GM13977 (cell line): ENCODE measurements at regions not wholly inside any gene's neighbourhood (a gene's known extent, or its start where the extent isn't known, plus 50 kb on each side); places are given as distances from the start of the nearest gene placed in this dataset.

ENCODE experiments used
- DNase-seq: peaks from one replicate; pipeline ENCODE4 v3.0.0; 2012; ENCODE audit warnings: low spot score
- CTCF ChIP-seq: IDR thresholded peaks from 2 replicates; pipeline ENCODE4 v1.5.1; 2012; ENCODE audit warnings: mild to moderate bottlenecking, control low read depth; ENCODE audit not compliant: insufficient read depth; ENCODE audit errors: extremely low read depth, missing control alignments
- in situ Hi-C: fragments of 300-500 bp; cut with MboI; formaldehyde crosslinking; loops from one replicate; pipeline ENCODE4 v1.12.0; 2022; ENCODE audit warnings: low sequenced_read_pairs, low pct_unique_long_range_greater_than_20kb, mixed read lengths, inconsistent platforms; ENCODE audit not compliant: unreplicated experiment

GRCh38 chr10:31702005-31702404 is 226.6 kb downstream of the ARHGAP12 start:
- DNase-seq = no peak
- no peak for TF ChIP-seq CTCF
- in situ Hi-C loops = no loop called here

GRCh38 chr10:31701546-31701945 is 227.1 kb downstream of the ARHGAP12 start:
- no peak for DNase-seq
- in situ Hi-C loops = no loop called here
- TF ChIP-seq CTCF = no peak

GRCh38 chr10:31700181-31700611 is 228.4 kb downstream of the ARHGAP12 start:
- DNase-seq = no peak
- TF ChIP-seq CTCF = no peak
- in situ Hi-C loops = no loop called here

- in situ Hi-C loops = no loop called here
- DNase-seq = no peak
- no peak for TF ChIP-seq CTCF
Measured at GRCh38 chr10:31698181-31698830, 230.3 kb downstream of the ARHGAP12 start.

GRCh38 chr10:31697271-31698180 is 231.1 kb downstream of the ARHGAP12 start:
- in situ Hi-C loops = no loop called here
- DNase-seq = no peak

More at GRCh38 chr10:31697271-31698180, 231.1 kb downstream of the ARHGAP12 start:
- TF ChIP-seq CTCF = no peak
